DND-41 (cell line): ENCODE measurements at regions not wholly inside any gene's neighbourhood (a gene's known extent, or its start where the extent isn't known, plus 50 kb on each side); places are given as distances from the start of the nearest gene placed in this dataset.

Experiments used
- ATAC-seq: fragments of 200-7000 bp; cut with Tn5 transposase; 3 replicates; pipeline ENCODE4 v1.9.1; 2021; ENCODE audit warnings: low read depth; ENCODE audit not compliant: insufficient read depth
- DNase-seq: peaks from one replicate; pipeline ENCODE4 v3.0.0-alpha.2; 2020
- H2AFZ ChIP-seq: 2 replicates; pipeline ENCODE4 v1.6.0; 2012; ENCODE audit warnings: low read depth, low read length
- H3K27ac ChIP-seq: 2 replicates; pipeline ENCODE4 v1.5.1; 2012; ENCODE audit warnings: low read length, inconsistent platforms
- H3K27me3 ChIP-seq: fragments of 200-600 bp; sonication (generic); 2 replicates; pipeline ENCODE4 v1.6.0; 2012; ENCODE audit warnings: low read length, mild to moderate bottlenecking, inconsistent platforms; ENCODE audit not compliant: insufficient read depth, poor library complexity
- H3K36me3 ChIP-seq: 2 replicates; pipeline ENCODE4 v1.5.1; 2012; ENCODE audit warnings: low read length, inconsistent platforms; ENCODE audit not compliant: insufficient read depth
- H3K4me1 ChIP-seq: 2 replicates; pipeline ENCODE4 v1.5.1; 2012; ENCODE audit warnings: mild to moderate bottlenecking, low read length; ENCODE audit not compliant: insufficient read depth
- H3K4me2 ChIP-seq: 2 replicates; pipeline ENCODE4 v1.6.0; 2012; ENCODE audit warnings: mild to moderate bottlenecking, moderate library complexity, low read length, inconsistent platforms; ENCODE audit not compliant: insufficient read depth
- H3K4me3 ChIP-seq, 2 experiments: fragments of 200-600 bp in 1 of 2; shearing (Covaris generic) in 1 of 2; 2 replicates each; pipeline ENCODE4 v1.5.1; 2012 to 2016; ENCODE audit warnings: inconsistent platforms in 2 of 2, low read length in 2 of 2, mild to moderate bottlenecking in 2 of 2, low read depth in 1 of 2, moderate library complexity in 1 of 2
- H3K79me2 ChIP-seq: 2 replicates; pipeline ENCODE4 v1.6.0; 2012; ENCODE audit warnings: low read length, inconsistent platforms; ENCODE audit not compliant: insufficient read depth
- H3K9ac ChIP-seq: 2 replicates; pipeline ENCODE4 v1.6.0; 2012; ENCODE audit warnings: low read depth, mild to moderate bottlenecking, inconsistent platforms, low read length, moderate library complexity
- H3K9me3 ChIP-seq: 2 replicates; pipeline ENCODE4 v1.5.1; 2012; ENCODE audit warnings: low read length, moderate library complexity, mild to moderate bottlenecking, inconsistent platforms; ENCODE audit not compliant: insufficient read depth, severe bottlenecking
- H4K20me1 ChIP-seq: 2 replicates; pipeline ENCODE4 v1.6.0; 2012; ENCODE audit warnings: low read length; ENCODE audit not compliant: insufficient read depth
- EZH2 ChIP-seq: IDR thresholded peaks from 3 replicates; pipeline ENCODE4 v1.6.1; 2012; ENCODE audit warnings: borderline replicate concordance, low read depth, mild to moderate bottlenecking, moderate library complexity, low read length, inconsistent platforms; ENCODE audit not compliant: severe bottlenecking
- TF ChIP-seq, protein P1 (sequence below): IDR thresholded peaks from 2 replicates; pipeline ENCODE4 v1.5.1; 2012; ENCODE audit warnings: borderline replicate concordance, low read length, moderate library complexity, mild to moderate bottlenecking; ENCODE audit not compliant: poor library complexity, severe bottlenecking; ENCODE audit errors: extremely low read depth

DNA sequence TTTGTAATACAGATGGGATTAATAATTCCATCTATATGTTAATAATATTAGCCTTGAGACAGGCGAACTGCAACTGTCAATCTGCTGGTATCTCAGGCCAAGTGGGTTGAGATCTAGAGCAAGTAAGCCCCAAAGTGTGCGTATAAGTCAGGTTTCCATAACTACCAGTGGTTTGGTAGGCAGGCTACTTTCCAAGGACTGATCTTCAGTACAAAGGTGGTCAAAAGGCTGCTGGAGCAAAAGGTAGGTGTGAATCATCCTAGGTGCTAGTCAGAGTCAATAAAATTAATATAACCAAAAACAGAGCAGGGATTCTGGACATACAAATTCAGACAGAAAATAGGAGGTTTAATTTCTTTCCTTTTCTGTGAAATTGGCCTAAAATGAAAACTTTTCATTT is 328.0 kb downstream of the TGFB2 start:
- no peak for DNase-seq
- no peak for TF ChIP-seq EZH2
- TF ChIP-seq, protein P1, sequence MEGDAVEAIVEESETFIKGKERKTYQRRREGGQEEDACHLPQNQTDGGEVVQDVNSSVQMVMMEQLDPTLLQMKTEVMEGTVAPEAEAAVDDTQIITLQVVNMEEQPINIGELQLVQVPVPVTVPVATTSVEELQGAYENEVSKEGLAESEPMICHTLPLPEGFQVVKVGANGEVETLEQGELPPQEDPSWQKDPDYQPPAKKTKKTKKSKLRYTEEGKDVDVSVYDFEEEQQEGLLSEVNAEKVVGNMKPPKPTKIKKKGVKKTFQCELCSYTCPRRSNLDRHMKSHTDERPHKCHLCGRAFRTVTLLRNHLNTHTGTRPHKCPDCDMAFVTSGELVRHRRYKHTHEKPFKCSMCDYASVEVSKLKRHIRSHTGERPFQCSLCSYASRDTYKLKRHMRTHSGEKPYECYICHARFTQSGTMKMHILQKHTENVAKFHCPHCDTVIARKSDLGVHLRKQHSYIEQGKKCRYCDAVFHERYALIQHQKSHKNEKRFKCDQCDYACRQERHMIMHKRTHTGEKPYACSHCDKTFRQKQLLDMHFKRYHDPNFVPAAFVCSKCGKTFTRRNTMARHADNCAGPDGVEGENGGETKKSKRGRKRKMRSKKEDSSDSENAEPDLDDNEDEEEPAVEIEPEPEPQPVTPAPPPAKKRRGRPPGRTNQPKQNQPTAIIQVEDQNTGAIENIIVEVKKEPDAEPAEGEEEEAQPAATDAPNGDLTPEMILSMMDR = no peak
- no peak overlapping the region for H3K27ac ChIP-seq
- H3K9ac ChIP-seq = no peak overlapping the region
- no peaks in the 10 kb centered on the region for H4K20me1 ChIP-seq
- H2AFZ ChIP-seq = no peak overlapping the region
- H3K79me2 ChIP-seq = no peaks in the 10 kb centered on the region
- no peaks in the 10 kb centered on the region for H3K27me3 ChIP-seq
- H3K4me3 ChIP-seq = no peak overlapping the region
- H3K9me3 ChIP-seq = no peaks in the 10 kb centered on the region
- H3K36me3 ChIP-seq = no peaks in the 10 kb centered on the region
- H3K4me1 ChIP-seq = no peaks in the 10 kb centered on the region
- H3K4me2 ChIP-seq = no peak overlapping the region
- no peak for ATAC-seq

GRCh38 chr1:218674280-218674773 is 329.2 kb downstream of the TGFB2 start:
- no peaks in the 10 kb centered on the region for H3K4me1 ChIP-seq
- H3K4me2 ChIP-seq = no peak overlapping the region
- H3K36me3 ChIP-seq = no peaks in the 10 kb centered on the region
- H2AFZ ChIP-seq = no peak overlapping the region
- no peaks in the 10 kb centered on the region for H4K20me1 ChIP-seq
- TF ChIP-seq, protein P1 = no peak
- TF ChIP-seq EZH2 = no peak
- H3K27me3 ChIP-seq = no peaks in the 10 kb centered on the region
- H3K27ac ChIP-seq = no peak overlapping the region
- no peak overlapping the region for H3K9ac ChIP-seq
- H3K4me3 ChIP-seq = no peak overlapping the region
- no peaks in the 10 kb centered on the region for H3K79me2 ChIP-seq
- DNase-seq (no peak), ATAC-seq (no peak)
- H3K9me3 ChIP-seq = no peaks in the 10 kb centered on the region

- Histone ChIP-seq H3K36me3 (no peaks in the 10 kb centered on the region), H2AFZ (no peak overlapping the region), H3K4me2 (no peak overlapping the region), H3K27me3 (no peaks in the 10 kb centered on the region), H3K4me1 (no peaks in the 10 kb centered on the region), H3K79me2 (no peaks in the 10 kb centered on the region), H3K27ac (no peak overlapping the region), H3K4me3 (no peak overlapping the region), H3K9me3 (no peaks in the 10 kb centered on the region), H4K20me1 (no peaks in the 10 kb centered on the region), H3K9ac (no peak overlapping the region)
- DNase-seq (no peak), ATAC-seq (no peak)
- TF ChIP-seq, protein P1 = no peak
- TF ChIP-seq EZH2 = no peak
Observed at GRCh38 chr1:218677026-218677425, 331.9 kb downstream of the TGFB2 start.

- H3K9me3 ChIP-seq = no peaks in the 10 kb centered on the region
- H3K36me3 ChIP-seq = no peaks in the 10 kb centered on the region
- no peak overlapping the region for H3K4me2 ChIP-seq
- no peaks in the 10 kb centered on the region for H3K4me1 ChIP-seq
- no peaks in the 10 kb centered on the region for H4K20me1 ChIP-seq
- H3K4me3 ChIP-seq = no peak overlapping the region
- H3K27me3 ChIP-seq = no peaks in the 10 kb centered on the region
- no peak for ATAC-seq
- H3K9ac ChIP-seq = no peak overlapping the region
- TF ChIP-seq, protein P1 = no peak
- TF ChIP-seq EZH2 = no peak
- no peak overlapping the region for H2AFZ ChIP-seq
- H3K27ac ChIP-seq = no peak overlapping the region
- no peaks in the 10 kb centered on the region for H3K79me2 ChIP-seq
- DNase-seq = no peak
Observed at GRCh38 chr1:218679391-218679790, 334.3 kb downstream of the TGFB2 start.
